ENCODE measurements at regions not wholly inside any gene's neighbourhood (a gene's known extent, or its start where the extent isn't known, plus 50 kb on each side); places are given as distances from the start of the nearest gene placed in this dataset.

GRCh38 chr13:73516731-73517130 is 457.9 kb downstream of the KLF5 start:
- no peak for TF ChIP-seq CTCF (IDR thresholded peaks at IDR 0.05)

- no peak for TF ChIP-seq CTCF (IDR thresholded peaks at IDR 0.05)
Measured at GRCh38 chr13:73514208-73514607, 455.4 kb downstream of the KLF5 start.

GRCh38 chr13:73513751-73514150 is 454.9 kb downstream of the KLF5 start:
- no peak for TF ChIP-seq CTCF (IDR thresholded peaks at IDR 0.05)

- TF ChIP-seq CTCF (IDR thresholded peaks at IDR 0.05): no peak
Measured at GRCh38 chr13:73508841-73509240, 450.0 kb downstream of the KLF5 start.

- TF ChIP-seq CTCF (IDR thresholded peaks at IDR 0.05): no peak
Measured at GRCh38 chr13:73505376-73505890, 446.6 kb downstream of the KLF5 start.

GRCh38 chr13:73499695-73500094 is 440.9 kb downstream of the KLF5 start:
- TF ChIP-seq CTCF (IDR thresholded peaks at IDR 0.05): no peak

- TF ChIP-seq CTCF (IDR thresholded peaks at IDR 0.05): no peak
Measured at GRCh38 chr13:73497430-73497829, 438.6 kb downstream of the KLF5 start.

- no peak for TF ChIP-seq CTCF (IDR thresholded peaks at IDR 0.05)
Measured at GRCh38 chr13:73496711-73497110, 437.9 kb downstream of the KLF5 start.

Data from LNCAP (cell line).